ENCODE measurements at regions not wholly inside any gene's neighbourhood (a gene's known extent, or its start where the extent isn't known, plus 50 kb on each side); places are given as distances from the start of the nearest gene placed in this dataset.
"Not testable (repeated sequence)": the region's sequence is repeated elsewhere in the genome, so short reads cannot be mapped to it uniquely, and the experiment has no call there.

DNA sequence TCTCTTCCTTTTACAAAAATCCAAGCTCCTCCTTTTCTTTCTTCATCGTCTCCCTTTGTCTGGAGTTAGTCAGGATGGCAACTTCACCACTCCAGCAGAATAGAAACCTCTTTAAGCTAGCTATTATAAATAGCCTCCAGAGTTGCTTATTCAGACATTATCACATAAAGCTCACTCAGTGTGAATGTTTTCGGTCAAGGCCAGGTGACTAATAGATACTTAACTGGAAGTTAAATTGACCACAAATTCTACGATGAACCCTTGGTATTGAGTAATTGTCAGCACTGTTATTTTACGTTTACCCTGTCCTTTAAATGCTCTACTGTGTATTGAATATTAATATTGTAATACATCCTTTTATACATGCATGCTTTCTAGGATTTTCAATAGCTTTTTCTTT is 340.4 kb downstream of the OTUD1 start:
- DNase-seq, result no peak

DNA sequence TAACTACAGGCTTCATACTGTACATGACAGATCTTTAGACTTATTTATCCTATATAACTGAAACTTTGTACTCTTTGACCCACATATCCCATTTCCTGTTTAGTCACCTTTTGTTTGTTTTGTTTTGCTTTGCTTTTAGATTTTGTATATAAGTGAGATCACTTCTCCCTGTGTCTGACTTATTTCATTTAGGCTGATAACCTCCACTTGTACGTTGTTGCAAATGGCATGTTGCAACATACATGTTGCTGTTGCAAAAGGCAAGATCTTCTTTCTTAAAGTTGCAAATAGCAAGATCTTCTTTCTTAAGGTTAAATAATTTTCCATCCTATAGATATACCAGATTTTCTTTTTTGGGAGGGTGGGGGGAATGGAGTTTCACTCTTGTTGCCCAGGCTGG is 341.5 kb downstream of the OTUD1 start:
- no peak for DNase-seq

DNA sequence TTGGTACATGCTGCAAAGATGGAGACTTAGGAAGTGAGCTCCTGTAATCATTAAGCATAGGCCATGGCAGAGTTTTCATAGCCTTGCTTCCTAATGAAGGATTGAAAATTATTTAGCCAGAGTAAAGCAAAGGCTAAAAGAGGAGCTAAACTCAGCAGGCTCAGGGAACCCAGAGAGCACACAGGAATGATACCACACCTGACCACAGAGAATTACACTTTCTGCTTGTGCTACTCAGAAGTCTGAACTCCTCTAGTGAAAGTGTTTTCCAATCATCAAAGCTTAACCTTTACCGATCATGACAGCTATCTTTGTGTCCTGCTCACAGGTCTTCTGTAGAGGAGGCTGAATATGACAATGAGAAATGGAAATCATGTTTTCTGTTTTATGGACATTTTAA is 347.7 kb downstream of the OTUD1 start:
- no peak for DNase-seq

DNA sequence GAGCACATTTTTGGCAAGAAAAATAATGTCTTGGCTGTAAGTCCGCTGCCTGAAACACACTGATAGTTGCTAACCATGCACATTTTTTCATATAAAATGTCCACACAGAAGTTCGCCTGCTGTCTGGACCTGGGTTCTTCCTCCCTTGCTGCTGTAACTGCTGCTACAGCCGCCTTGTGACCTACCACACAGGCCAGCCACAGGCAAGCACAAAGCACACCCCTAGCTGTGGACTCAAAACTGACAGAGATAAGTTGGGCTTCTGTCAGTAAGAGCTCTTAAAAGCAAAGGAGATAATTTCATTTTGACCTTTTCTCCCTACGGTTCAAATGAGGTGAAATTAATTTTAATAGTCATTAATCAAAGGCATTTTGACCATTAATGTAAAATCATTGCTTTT is 354.7 kb downstream of the OTUD1 start:
- DNase-seq, result no peak

DNA sequence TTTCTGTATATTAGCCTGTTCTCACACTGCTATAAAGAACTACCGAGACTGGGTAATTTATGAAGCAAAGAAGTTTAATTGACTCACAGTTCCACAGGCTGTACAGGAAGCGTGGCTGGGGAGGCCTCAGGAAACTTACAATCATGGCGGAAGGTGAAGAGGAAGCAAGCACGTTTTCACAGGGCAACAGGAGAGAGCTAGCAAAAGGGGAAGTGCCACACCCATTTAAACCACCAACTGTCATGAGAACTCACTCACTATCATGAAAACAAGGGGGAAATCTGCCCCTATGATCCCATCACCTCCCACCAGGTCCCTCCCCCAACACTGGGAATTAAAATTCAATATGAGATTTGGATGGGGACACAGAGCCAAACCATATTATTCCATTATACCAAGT is 358.6 kb downstream of the OTUD1 start:
- not testable (repeated sequence) for DNase-seq

DNA sequence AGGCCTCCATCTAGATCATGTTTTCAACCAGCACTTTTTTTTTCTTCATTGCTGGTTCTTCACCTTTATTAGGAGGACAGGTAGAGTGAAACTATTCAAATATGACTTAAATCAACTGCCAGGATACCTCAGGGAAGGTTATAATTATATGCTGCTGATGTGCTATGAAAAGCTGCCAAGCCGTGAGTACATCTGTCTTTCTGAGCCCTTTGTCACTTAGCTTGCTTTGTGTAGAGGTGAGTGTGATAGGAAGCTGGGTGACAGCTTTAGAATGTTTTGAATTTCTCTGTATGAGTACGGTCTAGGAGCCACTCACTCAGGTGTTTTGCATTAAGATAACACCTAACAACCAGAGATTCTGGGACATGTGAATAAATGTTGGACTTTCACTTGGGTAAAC is 365.2 kb downstream of the OTUD1 start:
- DNase-seq, result no peak

DNA sequence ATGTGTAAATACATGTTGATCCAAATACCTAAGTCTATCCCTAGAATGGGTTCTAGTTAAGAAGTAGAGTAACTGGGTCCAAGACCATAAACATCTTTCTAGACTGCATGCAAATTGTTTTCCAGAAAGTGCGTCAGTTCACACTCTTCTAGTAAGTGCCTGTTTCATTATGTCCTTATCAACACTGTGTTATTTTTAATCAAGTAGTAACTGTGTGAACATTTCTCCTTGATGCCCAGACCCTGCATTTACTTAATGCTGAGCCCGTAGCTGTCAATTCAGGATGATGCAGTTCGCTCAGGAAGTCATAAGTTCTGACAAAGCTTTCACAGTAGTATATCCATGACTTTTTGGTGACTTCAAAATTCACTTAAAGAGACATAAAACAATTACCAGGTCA is 374.8 kb downstream of the OTUD1 start:
- DNase-seq, result no peak

DNA sequence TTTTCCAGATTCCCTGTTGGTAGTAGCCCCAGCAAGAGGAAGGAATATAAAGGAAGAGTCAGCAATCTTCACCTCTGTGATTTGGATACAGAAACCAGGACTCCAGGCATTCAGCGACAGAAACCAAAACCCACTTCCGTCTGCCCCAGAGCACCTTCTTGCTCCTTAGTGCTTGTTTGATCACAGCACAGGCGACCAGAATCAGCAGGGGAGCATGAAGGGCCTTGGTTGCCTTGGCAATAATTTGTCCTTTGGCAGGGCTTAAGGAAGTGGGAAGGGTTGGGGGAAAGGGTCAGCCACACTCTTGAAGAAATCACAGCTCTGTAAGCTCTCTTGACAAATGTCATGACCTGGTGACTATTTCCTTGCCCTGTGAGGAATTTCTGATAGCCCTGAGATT is 379.6 kb downstream of the OTUD1 start:
- no peak for DNase-seq

DNA sequence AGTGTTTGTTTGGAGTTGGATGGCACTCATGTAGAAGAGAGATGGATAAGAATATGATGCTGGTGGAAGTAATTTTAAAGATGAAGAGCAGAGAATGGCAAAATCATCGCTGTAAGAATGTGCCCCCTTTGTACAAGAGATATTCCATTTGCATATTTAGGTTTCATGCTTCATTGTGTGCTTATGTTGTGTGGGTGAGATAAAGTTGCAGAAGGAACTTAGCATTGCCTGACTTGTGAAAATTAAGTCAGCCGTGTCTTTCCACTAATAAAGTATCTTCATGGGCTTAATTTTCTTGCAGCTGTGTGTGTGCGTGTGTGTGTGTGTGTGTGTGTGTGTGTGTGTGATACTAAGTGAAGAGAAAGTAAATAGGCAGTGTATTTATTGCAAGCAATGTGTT is 381.9 kb downstream of the OTUD1 start:
- no peak for DNase-seq

DNA sequence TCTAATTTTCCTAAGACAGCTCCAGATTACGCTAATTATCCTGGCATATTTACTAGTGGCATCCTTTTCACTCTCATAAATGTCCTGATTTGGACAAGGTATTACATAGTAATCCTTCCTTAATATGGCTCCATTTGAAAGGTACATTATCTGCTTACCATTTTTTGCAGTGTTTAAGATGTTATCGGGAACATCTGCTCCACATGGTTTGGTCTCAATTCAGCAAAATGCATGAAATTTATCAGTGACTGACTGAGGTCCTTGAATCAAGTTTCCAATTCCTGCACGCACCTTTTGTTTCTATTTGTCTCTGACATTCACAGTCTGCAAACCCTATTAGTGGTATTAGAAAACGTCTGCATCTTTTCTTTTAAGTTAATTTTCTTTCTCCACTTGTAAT is 384.1 kb upstream of the KIAA1217 start:
- DNase-seq, result no peak

DNA sequence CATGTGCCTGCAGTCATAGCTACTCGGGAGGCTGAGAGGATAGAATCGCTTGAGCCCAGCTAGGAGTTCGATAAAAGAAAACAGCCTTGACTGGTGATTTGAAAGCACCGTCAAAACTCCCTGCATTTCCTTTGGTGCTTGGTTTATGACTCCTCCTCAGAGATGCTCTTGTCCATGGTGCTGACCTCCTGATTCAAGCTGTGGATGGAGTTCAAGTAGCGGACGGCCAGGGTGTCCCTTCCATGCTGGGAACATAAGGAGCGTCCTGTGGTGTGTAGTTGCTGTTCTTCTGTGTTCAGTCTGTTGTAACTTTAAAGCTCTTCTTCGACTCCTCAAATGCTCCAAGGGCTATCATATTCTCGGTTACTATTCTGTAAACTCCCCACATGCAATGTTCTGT is 382.5 kb upstream of the KIAA1217 start:
- no peak for DNase-seq

DNA sequence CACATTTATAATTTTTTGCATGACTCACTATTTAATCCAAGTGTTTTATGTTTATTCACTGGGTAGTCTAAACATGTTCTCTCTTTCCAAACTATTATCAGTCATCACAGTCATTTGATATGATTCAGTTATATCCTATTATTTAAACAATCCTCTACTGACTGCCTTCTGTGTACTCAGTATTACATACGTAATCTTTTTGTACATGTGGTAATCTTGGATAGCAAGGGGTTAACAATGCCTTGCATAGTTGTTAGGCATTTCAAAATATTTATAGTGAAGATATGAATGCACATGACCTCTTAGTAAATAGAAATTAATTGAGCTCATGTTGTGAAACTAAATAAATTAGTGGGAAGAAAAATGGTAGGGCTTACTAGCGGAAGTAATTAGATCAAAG is 379.4 kb upstream of the KIAA1217 start:
- no peak for DNase-seq

DNA sequence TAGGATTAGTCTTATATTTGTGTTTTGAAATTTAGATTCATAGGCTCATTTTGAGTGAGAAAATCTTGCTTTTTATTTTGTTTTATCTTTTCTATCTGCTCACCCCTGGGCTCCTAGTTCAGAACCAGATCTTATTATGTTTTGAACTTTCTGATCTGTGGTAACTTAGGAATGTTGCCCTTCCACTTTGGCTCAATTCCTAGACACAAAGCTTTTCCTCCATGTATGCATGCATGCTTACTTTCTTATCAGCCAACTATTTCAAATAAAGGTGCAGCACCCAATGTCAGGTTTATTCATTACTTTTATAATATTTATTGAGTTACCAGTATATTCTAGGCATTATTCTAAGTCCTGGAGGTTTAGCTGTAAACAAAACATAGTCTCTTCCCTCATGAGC is 374.8 kb upstream of the KIAA1217 start:
- no peak for DNase-seq

DNA sequence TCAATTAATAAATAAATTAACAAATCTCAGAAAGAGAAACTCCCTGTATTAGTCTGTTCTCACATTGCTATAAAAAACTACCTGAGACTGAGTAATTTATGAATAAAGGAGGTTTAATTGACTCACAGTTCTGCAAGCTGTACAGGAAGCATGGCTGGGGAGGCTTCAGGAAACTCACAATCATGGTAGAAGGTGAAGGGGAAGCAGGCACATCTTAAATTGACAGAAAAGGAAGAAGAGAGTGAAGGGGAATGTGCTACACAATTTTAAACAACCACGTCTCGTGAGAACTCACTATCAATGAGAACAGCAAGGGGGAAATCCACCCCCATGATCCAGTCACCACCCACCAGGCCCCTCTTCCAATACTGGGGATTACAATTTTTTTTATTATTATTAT is 358.3 kb upstream of the KIAA1217 start:
- no peak for DNase-seq

DNA sequence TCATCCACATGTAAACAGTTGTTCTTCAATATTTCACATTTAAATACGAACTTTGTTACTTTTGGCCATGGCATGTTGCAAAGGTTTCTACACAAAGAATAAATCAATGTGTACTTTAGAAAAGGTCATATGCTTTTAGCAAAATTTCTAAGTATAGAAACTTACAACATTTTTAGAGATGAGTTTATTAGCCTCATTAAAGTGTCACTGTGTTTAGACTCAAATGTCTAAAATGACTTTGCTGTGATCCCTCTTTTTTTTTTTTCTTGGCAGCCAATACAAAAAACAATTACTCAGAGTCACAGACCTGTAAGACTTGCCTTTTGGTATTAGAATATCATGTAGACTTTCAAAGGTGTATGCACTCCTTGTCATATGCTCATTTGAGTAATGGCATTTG is 349.3 kb upstream of the KIAA1217 start:
- DNase-seq, result no peak

DNA sequence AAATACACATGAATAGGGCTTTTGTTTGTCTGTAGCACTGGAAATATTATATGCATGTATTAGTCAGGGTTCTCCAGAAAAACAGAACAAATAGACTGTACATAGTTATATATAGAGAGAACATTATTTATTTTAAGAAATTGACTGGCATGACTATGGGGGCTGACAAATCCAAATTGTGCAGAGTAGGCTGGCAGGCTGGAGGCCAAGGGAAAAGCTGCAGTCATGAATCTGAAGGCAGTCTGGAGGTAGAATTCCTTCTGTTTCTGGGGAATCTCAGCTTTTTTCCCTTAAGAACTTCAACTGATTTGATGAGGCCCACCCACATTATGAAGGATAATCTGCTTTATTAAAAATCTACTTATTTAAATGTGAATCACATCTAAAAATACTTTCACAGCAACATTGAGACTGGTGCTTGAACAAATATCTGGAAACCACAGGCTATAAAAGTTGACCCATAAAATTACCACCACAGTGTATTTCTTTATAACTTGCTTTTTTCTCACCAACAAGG is 344.2 kb upstream of the KIAA1217 start:
- DNase-seq, result no peak

DNA sequence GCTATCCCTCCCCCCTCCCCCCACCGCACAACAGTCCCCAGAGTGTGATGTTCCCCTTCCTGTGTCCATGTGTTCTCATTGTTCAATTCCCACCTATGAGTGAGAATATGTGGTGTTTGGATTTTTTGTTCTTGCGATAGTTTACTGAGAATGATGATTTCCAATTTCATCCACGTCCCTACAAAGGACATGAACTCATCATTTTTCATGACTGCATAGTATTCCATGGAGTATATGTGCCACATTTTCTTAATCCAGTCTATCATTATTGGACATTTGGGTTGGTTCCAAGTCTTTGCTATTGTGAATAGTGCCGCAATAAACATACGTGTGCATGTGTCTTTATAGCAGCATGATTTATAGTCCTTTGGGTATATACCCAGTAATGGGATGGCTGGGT is 342.0 kb upstream of the KIAA1217 start:
- DNase-seq, result not testable (repeated sequence)

DNA sequence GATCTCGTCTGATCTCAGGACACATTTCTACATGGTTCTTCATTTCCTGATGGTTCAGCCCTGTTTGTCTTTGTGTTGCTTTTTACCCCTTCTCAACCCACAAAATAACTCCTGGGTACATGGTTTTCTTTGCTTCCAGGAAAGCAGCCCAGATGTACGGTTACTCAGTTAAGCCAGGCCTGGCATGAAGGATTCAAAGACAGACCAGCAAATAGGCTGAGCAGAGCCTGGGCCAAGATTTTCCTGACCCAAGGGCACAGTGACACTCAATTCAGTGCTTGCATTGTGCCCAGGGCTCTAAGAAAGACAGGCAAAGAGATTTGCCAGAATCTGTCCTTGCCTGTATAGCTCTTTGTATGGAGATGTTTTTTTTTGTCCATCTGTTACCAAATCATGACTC is 340.8 kb upstream of the KIAA1217 start:
- DNase-seq, result no peak

DNA sequence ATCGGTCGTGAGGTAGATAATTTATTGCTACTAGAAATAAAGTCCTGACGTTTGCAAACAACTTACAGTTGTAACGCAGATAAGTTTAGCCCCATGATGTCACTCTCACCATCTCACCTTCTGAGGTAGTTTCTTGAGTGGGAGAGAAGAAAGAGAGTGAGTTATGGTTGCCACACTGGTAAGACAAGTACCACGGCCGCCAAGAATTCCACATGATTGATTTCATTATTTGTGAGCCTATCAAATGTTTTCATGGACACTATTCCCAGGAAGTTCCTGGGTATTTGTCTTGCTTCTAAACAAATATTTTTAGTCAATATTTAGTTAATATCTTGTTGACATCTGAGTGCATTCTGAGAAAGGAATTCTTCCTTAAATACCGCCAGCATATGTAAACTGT is 339.4 kb upstream of the KIAA1217 start:
- DNase-seq, result no peak

DNA sequence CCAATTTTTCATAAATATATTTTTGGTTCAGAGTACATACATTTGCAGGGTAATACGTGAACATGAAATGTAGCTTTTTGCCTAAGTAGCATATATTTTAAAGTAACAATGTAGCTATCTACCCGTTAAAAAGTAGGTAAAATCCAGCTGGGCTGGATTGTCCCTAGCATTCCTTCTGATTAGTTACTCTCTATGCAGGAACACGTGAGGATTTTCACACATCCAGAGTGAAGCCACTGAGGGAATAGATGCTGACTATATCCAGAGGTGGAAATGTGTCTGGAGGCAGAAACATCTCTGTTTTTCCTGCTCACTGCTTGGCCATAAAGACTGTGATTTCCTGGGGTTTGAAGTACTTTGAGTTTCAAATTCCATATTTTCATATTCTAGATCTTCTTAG is 338.9 kb upstream of the KIAA1217 start:
- no peak for DNase-seq

DNA sequence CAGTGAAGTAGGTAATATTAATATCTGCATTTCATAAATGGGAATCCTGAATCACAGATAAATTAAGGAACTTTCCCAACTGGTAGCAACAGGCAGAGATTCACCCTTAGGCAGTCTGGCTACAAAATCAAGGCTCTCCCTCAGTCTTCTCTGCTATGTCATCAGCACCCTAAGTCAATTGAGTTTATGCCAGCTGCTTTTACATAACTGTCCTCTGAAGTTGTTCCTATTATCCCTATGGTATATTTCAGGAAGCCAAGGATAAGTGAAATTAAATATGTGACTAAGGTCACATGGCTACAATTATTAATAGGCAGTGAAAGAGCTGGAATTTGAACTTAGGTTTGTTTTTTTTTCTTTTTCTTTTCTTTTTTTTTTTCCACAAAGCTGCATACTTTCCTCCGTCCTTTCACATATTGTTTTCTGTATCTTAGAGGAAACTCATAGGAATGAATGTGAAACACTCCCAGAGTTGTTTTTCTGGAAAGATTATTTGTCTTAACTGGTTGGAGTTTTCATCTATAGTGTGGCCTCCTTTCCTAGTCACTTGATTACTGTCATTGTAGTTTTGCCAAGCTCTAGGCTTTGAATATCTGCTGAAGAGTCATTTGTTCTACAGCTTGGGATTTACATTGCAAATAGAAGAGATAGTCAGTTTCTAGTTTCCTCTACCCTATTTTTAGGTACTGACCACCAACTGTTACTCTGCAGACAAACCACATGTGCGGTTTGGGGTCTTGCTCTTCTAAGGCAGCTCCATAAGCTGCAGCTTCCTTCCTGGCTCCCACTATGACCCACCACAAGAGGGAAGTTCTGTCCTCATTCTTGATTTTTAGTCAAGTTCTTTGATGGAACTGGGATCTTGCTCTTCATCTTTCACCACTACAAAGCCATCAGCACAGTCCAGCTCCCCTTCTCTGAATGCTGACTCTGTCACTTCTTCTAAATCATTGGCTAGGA is 338.0 kb upstream of the KIAA1217 start:
- DNase-seq, result no peak

DNA sequence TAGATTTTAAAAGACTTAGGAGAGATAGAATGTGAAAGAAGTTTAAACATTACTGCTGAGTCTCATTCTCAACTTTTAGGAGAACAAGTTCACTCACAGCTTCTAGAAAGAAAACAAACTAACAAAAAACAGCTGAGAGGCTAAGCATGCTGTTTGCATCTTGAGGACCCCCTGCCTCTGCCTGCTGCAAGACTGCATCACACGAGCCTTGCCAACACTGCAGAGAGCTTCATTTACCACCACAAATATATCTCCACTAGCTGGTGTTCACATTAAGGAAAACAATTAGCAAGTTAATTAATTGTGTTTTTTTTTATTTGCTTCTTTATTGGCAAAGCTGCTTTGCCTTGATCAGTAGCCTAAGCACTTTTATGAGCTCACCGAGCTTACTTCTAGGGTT is 336.6 kb upstream of the KIAA1217 start:
- DNase-seq, result no peak

DNA sequence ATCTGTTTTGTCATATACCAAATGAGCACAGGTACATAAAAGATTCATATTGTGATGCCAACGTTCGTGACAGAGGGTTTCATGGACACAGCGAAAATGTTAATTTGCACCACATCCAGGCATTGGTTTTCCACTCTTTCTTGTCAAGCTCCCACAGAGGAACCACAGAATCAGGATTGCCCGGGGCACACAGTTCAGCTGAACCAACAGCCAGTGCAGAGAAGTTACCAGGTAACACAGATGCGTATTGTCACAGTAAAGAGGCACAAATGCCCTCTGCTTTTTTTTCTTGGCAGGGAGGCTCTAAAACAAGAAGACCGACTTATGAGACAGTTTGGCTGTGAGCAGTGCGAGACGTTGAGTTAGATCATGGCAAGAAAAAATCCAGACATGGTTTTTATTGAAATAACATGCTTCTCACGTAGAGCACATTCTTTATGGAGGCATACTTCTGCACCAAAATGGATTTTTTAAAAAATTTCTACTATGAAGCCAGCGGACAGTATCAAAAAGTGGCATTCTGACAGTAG is 331.1 kb upstream of the KIAA1217 start:
- DNase-seq, result no peak

DNA sequence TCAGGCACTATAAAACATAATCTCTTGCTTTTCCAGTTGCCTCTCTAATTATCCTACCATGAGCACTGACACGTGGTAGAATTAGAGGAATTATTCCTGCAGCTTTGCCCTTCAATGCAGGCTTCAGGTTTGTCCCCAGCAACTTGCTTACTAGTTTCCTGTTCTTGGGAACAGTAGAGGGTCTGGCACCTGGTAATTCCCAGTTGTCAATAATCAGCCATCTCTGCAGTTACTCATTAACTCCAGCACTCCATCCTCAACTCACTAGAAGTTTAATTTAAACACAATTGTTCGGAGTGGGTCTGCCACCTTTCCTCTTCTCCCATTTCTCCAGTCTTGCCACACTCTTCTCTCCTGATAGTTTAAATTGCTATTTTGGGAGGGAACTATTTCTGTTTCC is 324.3 kb upstream of the KIAA1217 start:
- DNase-seq, result no peak

DNA sequence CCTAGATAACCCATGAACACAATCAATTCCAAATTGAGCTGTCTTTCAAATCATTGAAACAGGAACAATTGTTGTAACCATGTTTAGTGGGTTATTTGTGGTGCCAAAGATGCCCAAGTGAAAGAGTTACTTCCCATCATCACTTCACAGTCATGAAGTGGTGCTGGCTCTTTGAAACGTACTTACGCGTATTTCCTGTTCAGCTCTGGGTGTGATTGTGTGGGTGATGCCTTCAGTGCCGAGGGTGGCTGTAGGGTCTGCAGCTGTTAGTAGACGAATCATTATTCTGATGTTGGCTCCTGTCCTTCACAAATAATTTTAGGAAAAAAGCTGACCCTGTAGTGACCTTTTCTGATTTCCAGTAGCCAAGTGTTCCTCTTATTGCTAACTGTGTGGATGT is 323.1 kb upstream of the KIAA1217 start:
- no peak for DNase-seq

Measured in NCI-H526 treated with DMSO at 0.1 percent for 48 hours (cell line).